Body of pancreas (tissue), 4 donors: ENCODE measurements at regions not wholly inside any gene's neighbourhood (a gene's known extent, or its start where the extent isn't known, plus 50 kb on each side); places are given as distances from the start of the nearest gene placed in this dataset.

Experiments used
- ATAC-seq: fragments of 150-250 bp; one replicate; pipeline ENCODE4 v1.9.1; 2016
- DNase-seq, 4 donors: peaks; one replicate each; pipeline ENCODE4 v3.0.0-alpha.2; 2019
- H3K27ac ChIP-seq, 4 donors: fragments of 200-600 bp; sonication (generic); 1 replicate in 3 of 4; 2 replicates in 1 of 4; pipeline versions ENCODE4 v1.5.1 to v1.6.1; 2016 to 2019; ENCODE audit warnings: mild to moderate bottlenecking in 1 of 4, mixed read lengths in 1 of 4, moderate library complexity in 1 of 4
- H3K27me3 ChIP-seq, 2 donors: fragments of 200-600 bp; sonication (generic); one replicate each; pipeline ENCODE4 v1.6.0; 2016; ENCODE audit warnings: mild to moderate bottlenecking in 1 of 2
- H3K36me3 ChIP-seq, 2 donors: fragments of 200-600 bp; sonication (generic); replicated peaks in 1 of 2; 2 replicates each; pipeline ENCODE4 v1.5.1; 2016; ENCODE audit warnings: low read depth in 2 of 2; ENCODE audit not compliant: insufficient read depth in 1 of 2
- H3K4me1 ChIP-seq: fragments of 200-600 bp; sonication (generic); one replicate; pipeline ENCODE4 v1.6.0; 2016
- H3K4me3 ChIP-seq, 2 donors: fragments of 200-600 bp; sonication (generic); 1 replicate in 1 of 2; 2 replicates in 1 of 2; pipeline ENCODE4 v1.5.1; 2016 to 2019
- H3K9me3 ChIP-seq, 3 donors: fragments of 200-600 bp; sonication (generic); 1 replicate in 2 of 3; 2 replicates in 1 of 3; pipeline ENCODE4 v1.5.1; 2016
- CTCF ChIP-seq, 7 experiments: fragments of 450-650 bp in 4 of 7; fragments of 200-600 bp in 3 of 7; sonication (generic) in 3 of 7; IDR thresholded peaks; one replicate each; pipeline ENCODE4 v1.5.1; 2016 to 2019; ENCODE audit warnings: antibody characterized with exemption in 7 of 7
- POLR2A ChIP-seq, 3 donors: fragments of 450-650 bp; IDR thresholded peaks; one replicate each; pipeline ENCODE4 v1.6.1; 2016; ENCODE audit warnings: antibody characterized with exemption in 3 of 3, mild to moderate bottlenecking in 2 of 3
- WGBS, 2 donors: methylation state at CpG; one replicate each; pipeline ENCODE4 v1.1.5; 2017; 5-methylcytosine and 5-hydroxymethylcytosine counted together
- intact Hi-C: fragments of 100-400 bp; cut with DNase I; formaldehyde crosslinking; loops from one replicate; pipeline ENCODE4 v1.15.1; 2023

GRCh38 chr21:26637201-26637745, 64.2 kb upstream of the CYYR1 start:
- 58 to 71% methylated on average over 4 of the region's 4 CpGs for WGBS, 2 donors
- TF ChIP-seq CTCF (IDR thresholded peaks at IDR 0.05) (no peak), POLR2A (IDR thresholded peaks at IDR 0.05) (no peak)
- H3K4me3 ChIP-seq = no peak overlapping the region
- H3K27me3 ChIP-seq = no peaks in the 10 kb centered on the region
- no peak overlapping the region for H3K27ac ChIP-seq
- intact Hi-C loops = no loop called here
- ATAC-seq (no peak), DNase-seq (no peak)
- H3K9me3 ChIP-seq = no peaks in the 10 kb centered on the region
- no peaks in the 10 kb centered on the region for H3K36me3 ChIP-seq
- no peaks in the 10 kb centered on the region for H3K4me1 ChIP-seq

GRCh38 chr21:26635681-26636080, 62.6 kb upstream of the CYYR1 start:
- no peaks in the 10 kb centered on the region for H3K27me3 ChIP-seq
- intact Hi-C loops = no loop called here
- WGBS, 2 donors = 65 to 66% methylated on average over 3 of the region's 3 CpGs
- H3K4me3 ChIP-seq = no peak overlapping the region
- H3K36me3 ChIP-seq = no peaks in the 10 kb centered on the region
- TF ChIP-seq POLR2A (IDR thresholded peaks at IDR 0.05) (no peak), CTCF (IDR thresholded peaks at IDR 0.05) (no peak)
- H3K27ac ChIP-seq = no peak overlapping the region
- H3K4me1 ChIP-seq = no peaks in the 10 kb centered on the region
- DNase-seq = no peak
- ATAC-seq = no peak
- H3K9me3 ChIP-seq = no peaks in the 10 kb centered on the region

- ATAC-seq (no peak), DNase-seq (no peak)
- Histone ChIP-seq H3K4me1 (no peaks in the 10 kb centered on the region), H3K4me3 (no peak overlapping the region), H3K27ac (no peak overlapping the region), H3K27me3 (no peaks in the 10 kb centered on the region), H3K36me3 (no peaks in the 10 kb centered on the region), H3K9me3 (no peaks in the 10 kb centered on the region)
- 65 to 69% methylated on average over 2 of the region's 2 CpGs for WGBS, 2 donors
- TF ChIP-seq CTCF (IDR thresholded peaks at IDR 0.05) (no peak), POLR2A (IDR thresholded peaks at IDR 0.05) (no peak)
- intact Hi-C loops = no loop called here
These were observed 59.6 kb upstream of the CYYR1 start for GRCh38 chr21:26632691-26633090.

GRCh38 chr21:26626187-26626586, 53.1 kb upstream of the CYYR1 start:
- no peaks in the 10 kb centered on the region for H3K4me1 ChIP-seq
- H3K4me3 ChIP-seq = no peak overlapping the region
- no peaks in the 10 kb centered on the region for H3K27me3 ChIP-seq
- 76 to 86% methylated on average over 4 to 11 of the region's 14 CpGs for WGBS, 2 donors
- TF ChIP-seq CTCF (IDR thresholded peaks at IDR 0.05) (no peak), POLR2A (IDR thresholded peaks at IDR 0.05) (no peak)
- H3K27ac ChIP-seq = no peak overlapping the region
- H3K9me3 ChIP-seq = no peaks in the 10 kb centered on the region
- ATAC-seq (no peak), DNase-seq (no peak)
- intact Hi-C loops = no loop called here
- no peaks in the 10 kb centered on the region for H3K36me3 ChIP-seq

- Histone ChIP-seq H3K9me3 (no peaks in the 10 kb centered on the region), H3K27ac (no peak overlapping the region), H3K4me3 (no peak overlapping the region), H3K36me3 (no peaks in the 10 kb centered on the region), H3K4me1 (no peaks in the 10 kb centered on the region), H3K27me3 (no peaks in the 10 kb centered on the region)
- ATAC-seq (no peak), DNase-seq (no peak)
- intact Hi-C loops = no loop called here
- WGBS, 2 donors = 58 to 66% methylated on average over 5 to 6 of the region's 6 CpGs
- TF ChIP-seq CTCF (IDR thresholded peaks at IDR 0.05) = no peak
- no peak for TF ChIP-seq POLR2A (IDR thresholded peaks at IDR 0.05)
These were observed 52.0 kb upstream of the CYYR1 start for GRCh38 chr21:26624983-26625519.
